GM12874 (cell line): ENCODE measurements at regions not wholly inside any gene's neighbourhood (a gene's known extent, or its start where the extent isn't known, plus 50 kb on each side); places are given as distances from the start of the nearest gene placed in this dataset.
A peak's percentile ranks its signal among the peaks of the same experiment; 100 is the strongest.

Experiments
- CTCF ChIP-seq: IDR thresholded peaks from 2 replicates; pipeline ENCODE4 v1.5.1; 2011; ENCODE audit warnings: low read depth, mild to moderate bottlenecking, control low read depth, low read length, moderate library complexity; ENCODE audit not compliant: insufficient read depth

GRCh38 chr1:38131024-38131585 is 84.5 kb upstream of the POU3F1 start:
- no peak for TF ChIP-seq CTCF

GRCh38 chr1:38129971-38130370 is 83.4 kb upstream of the POU3F1 start:
- no peak for TF ChIP-seq CTCF

GRCh38 chr1:38129473-38129872 is 82.9 kb upstream of the POU3F1 start:
- peak; percentile 44; the same call in 1 of the 2 replicates for TF ChIP-seq CTCF

- no peak for TF ChIP-seq CTCF
These were observed 82.4 kb upstream of the POU3F1 start for GRCh38 chr1:38128926-38129453.

GRCh38 chr1:38128511-38128910 is 81.9 kb upstream of the POU3F1 start:
- no peak for TF ChIP-seq CTCF

GRCh38 chr1:38127428-38127827 is 80.8 kb upstream of the POU3F1 start:
- TF ChIP-seq CTCF, result no peak

GRCh38 chr1:38126970-38127369 is 80.4 kb upstream of the POU3F1 start:
- TF ChIP-seq CTCF, result no peak
